ENCODE measurements at regions not wholly inside any gene's neighbourhood (a gene's known extent, or its start where the extent isn't known, plus 50 kb on each side); places are given as distances from the start of the nearest gene placed in this dataset.

GRCh38 chr9:14517154-14517906, 175.9 kb downstream of the ZDHHC21 start:
- intact Hi-C loops (cut with DNase I) = no loop called here
- DNase-seq = no peak
- Histone ChIP-seq H3K27ac (no peak overlapping the region), H3K36me3 (replicated peaks in 1 of 2) (no peaks in the 10 kb centered on the region), H3K27me3 (no peaks in the 10 kb centered on the region), H3K4me1 (replicated peaks in 1 of 2) (no peaks in the 10 kb centered on the region), H3K9me3 (replicated peaks in 1 of 3) (no peaks in the 10 kb centered on the region), H3K4me3 (no peak overlapping the region)
- 81 to 86% (median 83%) methylated on average over 4 of the region's 4 CpGs for WGBS, 4 donors
- TF ChIP-seq POLR2A (IDR thresholded peaks at IDR 0.05) = no peak
- TF ChIP-seq, protein P1, sequence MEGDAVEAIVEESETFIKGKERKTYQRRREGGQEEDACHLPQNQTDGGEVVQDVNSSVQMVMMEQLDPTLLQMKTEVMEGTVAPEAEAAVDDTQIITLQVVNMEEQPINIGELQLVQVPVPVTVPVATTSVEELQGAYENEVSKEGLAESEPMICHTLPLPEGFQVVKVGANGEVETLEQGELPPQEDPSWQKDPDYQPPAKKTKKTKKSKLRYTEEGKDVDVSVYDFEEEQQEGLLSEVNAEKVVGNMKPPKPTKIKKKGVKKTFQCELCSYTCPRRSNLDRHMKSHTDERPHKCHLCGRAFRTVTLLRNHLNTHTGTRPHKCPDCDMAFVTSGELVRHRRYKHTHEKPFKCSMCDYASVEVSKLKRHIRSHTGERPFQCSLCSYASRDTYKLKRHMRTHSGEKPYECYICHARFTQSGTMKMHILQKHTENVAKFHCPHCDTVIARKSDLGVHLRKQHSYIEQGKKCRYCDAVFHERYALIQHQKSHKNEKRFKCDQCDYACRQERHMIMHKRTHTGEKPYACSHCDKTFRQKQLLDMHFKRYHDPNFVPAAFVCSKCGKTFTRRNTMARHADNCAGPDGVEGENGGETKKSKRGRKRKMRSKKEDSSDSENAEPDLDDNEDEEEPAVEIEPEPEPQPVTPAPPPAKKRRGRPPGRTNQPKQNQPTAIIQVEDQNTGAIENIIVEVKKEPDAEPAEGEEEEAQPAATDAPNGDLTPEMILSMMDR (IDR thresholded peaks at IDR 0.05) = no peak

- no peak for DNase-seq
- Histone ChIP-seq H3K4me1 (replicated peaks in 1 of 2) (no peaks in the 10 kb centered on the region), H3K9me3 (replicated peaks in 1 of 3) (no peaks in the 10 kb centered on the region), H3K27me3 (no peaks in the 10 kb centered on the region), H3K27ac (no peak overlapping the region), H3K36me3 (replicated peaks in 1 of 2) (no peaks in the 10 kb centered on the region), H3K4me3 (no peak overlapping the region)
- no peak for TF ChIP-seq POLR2A (IDR thresholded peaks at IDR 0.05)
- TF ChIP-seq, protein P1 (IDR thresholded peaks at IDR 0.05) = no peak
- intact Hi-C loops (cut with DNase I) = no loop called here
- WGBS, 4 donors = 72 to 85% (median 80%) methylated on average over 2 of the region's 2 CpGs
Observed at GRCh38 chr9:14516656-14517055, 176.6 kb downstream of the ZDHHC21 start.

- no peak for DNase-seq
Observed at GRCh38 chr9:14515571-14516198, 177.5 kb downstream of the ZDHHC21 start.

DNA sequence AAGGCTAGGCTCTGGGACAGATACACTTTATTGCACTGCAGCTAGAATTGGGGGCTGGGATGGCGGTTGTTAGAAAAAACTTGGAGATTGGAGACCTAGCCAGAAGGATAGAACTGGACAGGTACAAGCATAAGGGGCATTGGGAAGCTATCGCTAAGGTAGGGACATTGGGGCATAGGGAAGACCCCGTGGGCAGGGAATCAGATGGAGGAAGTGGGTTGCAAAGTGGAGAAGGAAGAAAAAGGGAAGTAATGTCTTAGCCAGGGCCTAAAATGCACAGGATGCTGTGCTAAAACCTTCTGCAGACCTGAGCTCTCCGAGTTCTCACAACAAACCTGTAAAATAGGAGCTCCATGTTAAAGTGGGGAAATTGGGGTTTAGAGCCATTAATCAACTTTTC, 178.2 kb downstream of the ZDHHC21 start:
- H3K4me3 ChIP-seq = no peak overlapping the region

More at GRCh38 chr9:14515571-14516198, 177.5 kb downstream of the ZDHHC21 start:
- H3K4me1 ChIP-seq (replicated peaks in 1 of 2) = no peaks in the 10 kb centered on the region
- H3K9me3 ChIP-seq (replicated peaks in 1 of 3) = no peaks in the 10 kb centered on the region
- H3K36me3 ChIP-seq (replicated peaks in 1 of 2) = no peaks in the 10 kb centered on the region
- H3K27ac ChIP-seq = no peak overlapping the region
- no peaks in the 10 kb centered on the region for H3K27me3 ChIP-seq
- no peak overlapping the region for H3K4me3 ChIP-seq
- TF ChIP-seq, protein P1 (IDR thresholded peaks at IDR 0.05) = no peak
- TF ChIP-seq POLR2A (IDR thresholded peaks at IDR 0.05) = no peak
- intact Hi-C loops (cut with DNase I) = no loop called here
- WGBS, 4 donors = 67 to 83% (median 73%) methylated on average over 11 to 16 of the region's 16 CpGs

More for the DNA sequence above, 178.2 kb downstream of the ZDHHC21 start:
- no peak for TF ChIP-seq POLR2A (IDR thresholded peaks at IDR 0.05)
- TF ChIP-seq, protein P1 (IDR thresholded peaks at IDR 0.05) = no peak
- no peaks in the 10 kb centered on the region for H3K4me1 ChIP-seq (replicated peaks in 1 of 2)
- WGBS, 4 donors = 63 to 69% (median 67%) methylated on average over 4 of the region's 4 CpGs
- no peak for DNase-seq
- H3K9me3 ChIP-seq (replicated peaks in 1 of 3) = no peaks in the 10 kb centered on the region
- H3K36me3 ChIP-seq (replicated peaks in 1 of 2) = no peaks in the 10 kb centered on the region
- no peaks in the 10 kb centered on the region for H3K27me3 ChIP-seq
- no peak overlapping the region for H3K27ac ChIP-seq
- intact Hi-C loops (cut with DNase I) = no loop called here

Measured in adrenal gland (tissue), 9 donors.